ENCODE measurements at regions not wholly inside any gene's neighbourhood (a gene's known extent, or its start where the extent isn't known, plus 50 kb on each side); places are given as distances from the start of the nearest gene placed in this dataset.
"Not testable (repeated sequence)": the region's sequence is repeated elsewhere in the genome, so short reads cannot be mapped to it uniquely, and the experiment has no call there.

DNA sequence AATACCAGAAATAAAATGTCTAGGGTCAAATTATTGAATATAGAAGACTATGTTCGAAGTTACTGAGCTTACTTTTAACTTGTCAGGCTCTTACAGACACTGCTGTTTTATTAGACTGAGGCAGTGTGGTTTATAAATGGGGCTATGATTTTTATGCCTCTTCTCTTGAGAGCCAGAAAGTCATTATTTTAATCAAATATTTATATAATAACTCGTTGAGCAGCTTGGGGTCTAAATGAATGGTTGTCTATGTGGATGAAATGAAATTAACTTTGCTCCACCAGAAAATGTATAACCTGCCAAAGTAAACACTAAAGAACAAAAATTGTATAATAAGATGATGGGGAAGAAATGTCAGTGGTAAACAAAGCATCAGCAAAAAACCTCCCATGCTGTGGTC, 175.6 kb upstream of the THSD7A start:
- DNase-seq, result peak; percentile 8

DNA sequence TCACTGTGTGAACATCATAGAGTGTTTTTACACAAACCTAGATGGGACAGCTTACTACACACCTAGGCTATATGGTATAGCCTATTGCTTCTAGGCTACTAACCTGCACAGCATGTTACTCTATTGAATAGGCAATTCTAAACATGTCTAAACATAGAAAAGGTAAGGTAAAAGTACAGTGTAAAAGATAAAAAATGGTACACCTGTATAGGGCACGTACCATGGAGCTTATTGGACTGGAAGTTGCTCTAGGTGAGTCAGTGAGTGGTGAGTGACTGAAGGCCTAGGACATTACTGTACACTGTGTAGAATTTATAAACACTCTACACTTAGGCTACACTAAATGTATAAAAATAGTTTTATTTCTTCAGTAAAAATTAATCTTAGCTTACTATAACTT, 182.0 kb upstream of the THSD7A start:
- no peak for DNase-seq

DNA sequence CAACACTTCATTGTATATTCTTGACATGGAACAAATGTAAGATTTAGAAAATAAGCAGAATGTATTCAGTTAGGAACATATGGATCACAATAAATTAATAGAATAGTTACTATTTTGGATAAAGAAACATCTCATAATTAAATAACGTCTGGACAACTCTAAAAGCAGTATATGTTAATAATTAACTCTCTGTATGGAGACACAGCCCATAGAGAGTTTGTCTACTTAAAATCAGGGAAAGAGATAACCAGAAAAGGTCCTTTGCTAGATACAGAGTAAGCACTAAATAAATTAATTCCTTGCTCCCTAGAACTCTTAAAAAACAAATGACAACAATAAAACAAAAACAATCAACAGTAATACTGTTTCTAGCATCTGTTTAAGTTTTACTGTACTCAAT, 184.4 kb upstream of the THSD7A start:
- no peak for DNase-seq

DNA sequence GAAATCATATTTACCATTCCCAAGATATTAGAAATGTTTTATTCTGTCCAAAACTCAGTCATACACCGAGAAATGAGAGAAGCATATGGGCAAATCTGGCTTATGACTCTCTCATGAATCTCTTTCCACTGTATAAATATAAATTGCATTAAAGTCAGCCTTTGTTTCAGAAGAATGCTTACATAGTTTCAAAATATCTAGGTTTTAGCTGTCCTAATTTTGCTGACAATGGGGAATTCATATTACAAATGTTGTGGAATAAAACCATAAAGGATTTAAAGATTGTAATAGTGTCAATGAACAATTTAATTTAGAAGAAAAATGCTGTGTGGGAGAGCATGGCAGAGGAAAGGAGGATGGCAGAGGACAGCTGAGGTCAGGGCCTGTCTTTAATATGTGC, 185.0 kb upstream of the THSD7A start:
- no peak for DNase-seq

DNA sequence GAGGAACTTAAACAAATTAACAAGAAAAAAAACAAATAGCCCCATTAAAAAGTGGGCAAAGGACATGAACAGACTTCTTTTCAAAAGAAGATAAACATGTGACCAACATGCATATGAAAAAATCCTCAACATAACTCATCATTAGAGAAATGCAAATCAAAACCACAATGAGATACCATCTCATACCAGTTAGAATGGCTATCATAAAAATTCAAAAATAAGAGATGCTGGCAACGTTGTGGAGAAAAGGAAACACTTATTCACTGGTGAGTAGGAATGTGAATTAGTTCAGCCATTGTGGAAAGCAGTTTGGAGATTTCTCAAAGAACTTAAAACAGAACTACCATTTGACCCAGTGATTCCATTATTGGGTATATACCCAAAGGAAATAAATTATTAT, 189.1 kb upstream of the TMEM106B start:
- DNase-seq, result not testable (repeated sequence)

DNA sequence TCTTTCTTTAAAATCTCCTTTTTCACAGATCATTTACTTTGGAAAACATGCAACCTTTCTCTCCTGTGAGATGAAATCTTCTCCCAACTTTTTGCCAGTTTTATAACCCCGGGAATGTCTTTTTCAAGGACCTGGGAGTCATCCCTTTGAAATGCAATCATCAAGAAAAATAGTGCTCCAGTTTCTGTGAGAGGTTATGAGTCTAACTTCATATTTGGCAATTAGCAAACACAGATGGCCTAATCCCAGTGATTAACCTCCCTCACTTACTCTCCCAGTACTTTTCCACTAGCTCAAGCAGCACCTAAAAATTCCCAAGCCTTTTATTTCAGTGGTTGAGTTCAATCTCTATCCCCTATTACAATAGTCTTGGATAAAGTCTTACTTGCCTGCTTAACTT, 185.8 kb upstream of the TMEM106B start:
- no peak for DNase-seq

DNA sequence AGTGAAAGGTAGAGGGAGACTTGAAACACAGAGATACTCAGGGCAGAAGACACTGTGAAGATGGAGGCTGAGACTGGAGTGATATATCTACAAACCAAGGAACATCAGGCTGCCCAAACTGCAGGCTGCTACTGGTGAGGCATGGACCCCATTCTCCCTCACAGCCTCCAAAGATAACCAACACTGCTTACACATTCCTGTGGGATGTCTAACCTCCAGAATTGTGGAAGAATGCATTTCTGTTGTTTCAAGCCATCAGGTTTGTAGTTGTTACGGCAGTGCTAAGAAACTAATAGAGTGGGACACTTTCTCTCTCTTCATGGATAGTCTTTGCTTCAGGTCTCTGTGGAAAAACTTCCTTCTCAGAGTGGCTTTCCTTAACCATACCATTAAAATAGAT, 182.6 kb upstream of the TMEM106B start:
- no peak for DNase-seq

DNA sequence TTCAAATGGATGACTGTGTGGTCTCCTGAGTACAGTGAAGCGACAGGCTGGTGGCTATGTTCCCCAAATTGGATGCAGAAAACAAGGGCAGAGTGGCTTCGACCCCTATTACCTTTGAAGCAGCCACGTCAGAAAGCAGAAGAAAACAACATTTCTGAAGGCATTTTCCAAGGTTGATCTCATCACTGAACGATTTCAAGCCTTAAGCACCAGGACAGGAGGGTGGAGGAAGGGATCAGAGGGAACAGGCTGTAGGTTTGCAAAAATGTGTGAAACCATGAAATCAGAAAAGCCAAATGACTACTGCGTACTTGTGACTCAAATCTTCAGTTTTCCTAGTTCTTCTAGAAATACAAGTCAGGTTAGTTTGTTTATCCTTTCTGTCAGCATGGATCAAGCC, 181.0 kb upstream of the TMEM106B start:
- DNase-seq, result no peak

DNA sequence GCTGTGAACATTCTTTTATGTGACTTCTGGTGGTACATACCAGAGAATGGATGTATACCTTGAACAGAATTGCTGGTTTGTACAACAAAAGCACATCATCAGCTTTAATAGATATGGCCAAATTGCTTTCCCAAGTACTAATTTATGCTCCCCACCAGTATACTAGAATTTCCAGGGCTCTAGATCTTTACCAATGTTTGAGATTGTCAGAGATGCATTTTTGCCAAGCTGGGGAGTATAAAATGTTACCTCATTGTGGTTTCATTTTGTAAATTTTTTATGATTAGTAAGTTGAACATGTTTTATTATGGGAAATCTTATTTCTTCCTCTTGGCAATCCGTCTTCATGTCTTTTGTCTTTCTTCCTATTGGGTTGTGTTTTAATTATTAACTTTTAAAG, 179.9 kb upstream of the TMEM106B start:
- no peak for DNase-seq

DNA sequence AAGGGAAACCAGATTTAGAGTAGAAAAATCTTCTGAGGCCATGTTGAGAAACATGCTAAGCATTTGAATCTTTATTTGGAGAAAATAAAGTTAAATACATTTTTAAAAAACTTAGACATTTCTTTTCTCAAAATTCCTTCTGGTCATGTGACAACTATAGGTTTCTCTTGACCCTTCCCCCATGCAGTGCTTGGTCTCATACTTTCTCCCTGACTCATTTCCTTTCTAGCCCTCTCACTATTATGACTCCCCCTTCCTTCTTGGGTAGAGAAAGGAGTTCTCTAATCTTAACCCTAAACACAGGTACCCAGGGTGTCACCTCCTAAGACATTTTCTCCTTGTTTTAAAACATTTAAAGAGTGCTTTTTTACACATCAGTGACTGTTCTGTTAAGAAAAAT, 179.5 kb upstream of the TMEM106B start:
- no peak for DNase-seq

DNA sequence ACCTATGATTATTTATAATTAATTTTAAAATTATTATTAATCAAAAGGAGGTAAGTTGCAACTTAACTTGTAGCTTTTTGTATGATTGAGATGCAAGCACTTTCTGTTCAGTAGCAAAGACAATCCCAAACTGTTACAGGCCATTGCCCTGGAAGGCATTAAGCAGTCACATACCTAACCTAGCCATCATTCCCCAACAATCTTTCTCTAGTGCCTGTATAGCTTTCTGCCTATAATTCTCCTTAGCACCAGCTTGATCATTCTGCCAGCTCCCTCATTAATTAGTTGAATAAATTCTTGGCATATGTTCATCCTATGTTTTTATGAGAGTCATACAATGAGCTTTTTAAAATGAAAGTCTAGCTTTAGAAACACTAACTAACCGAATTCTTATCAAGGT, 178.9 kb upstream of the TMEM106B start:
- no peak for DNase-seq

DNA sequence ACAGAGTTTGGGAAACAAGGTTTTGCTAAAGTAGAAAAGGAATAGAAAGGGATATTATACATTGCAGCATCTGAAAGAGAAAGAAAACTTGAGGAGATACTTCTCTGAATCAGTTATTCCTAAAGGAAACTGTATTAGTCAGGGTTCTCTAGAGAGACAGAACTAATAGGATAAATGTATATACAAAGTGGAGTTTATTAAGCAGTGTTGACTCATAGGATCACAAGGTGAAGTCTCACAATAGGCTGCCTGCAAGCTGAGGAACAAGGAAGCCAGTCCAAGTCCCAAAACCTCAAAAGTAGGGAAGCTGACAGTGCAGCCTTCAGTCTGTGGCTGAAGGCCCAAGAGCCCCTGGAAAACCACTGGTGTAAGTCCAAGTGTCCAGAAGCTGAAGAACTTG, 167.6 kb upstream of the TMEM106B start:
- not testable (repeated sequence) for DNase-seq

DNA sequence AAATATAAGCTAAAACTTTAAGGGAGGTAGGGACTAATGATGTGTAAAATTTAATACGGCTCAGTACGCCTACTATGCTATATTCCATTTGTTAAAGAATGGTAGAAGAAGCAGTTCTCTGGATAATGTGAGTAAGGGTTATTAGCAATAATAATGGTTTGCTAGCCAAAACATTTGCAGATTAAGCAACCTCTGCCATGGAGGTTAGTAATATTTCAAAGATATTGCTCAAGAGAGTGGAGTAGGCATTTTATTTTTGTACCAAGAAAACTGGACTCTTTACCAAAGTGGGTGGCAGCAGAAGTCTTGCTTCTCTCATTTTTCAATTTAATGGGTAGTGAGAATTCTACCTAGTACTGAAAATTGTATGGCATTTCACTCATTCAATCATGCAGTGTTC, 158.9 kb upstream of the TMEM106B start:
- DNase-seq, result no peak

DNA sequence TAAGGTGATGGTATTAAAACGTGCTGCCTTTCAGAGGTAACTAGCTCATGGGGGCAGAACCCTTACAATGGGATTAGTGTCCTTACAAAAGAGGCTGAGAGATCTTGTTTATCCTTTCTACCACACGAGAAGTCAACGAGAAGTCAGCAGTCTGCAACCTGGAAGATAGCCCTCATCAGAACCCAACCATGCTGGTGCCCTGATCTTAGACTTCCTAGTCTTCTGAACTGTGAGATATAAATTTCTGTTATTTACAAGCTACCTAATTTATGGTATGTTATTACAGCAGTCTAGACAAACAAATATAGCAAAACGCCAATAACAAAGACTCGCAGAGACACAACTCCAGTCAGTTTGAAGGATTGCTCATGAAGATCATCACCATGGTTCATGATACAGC, 157.5 kb upstream of the TMEM106B start:
- no peak for DNase-seq

DNA sequence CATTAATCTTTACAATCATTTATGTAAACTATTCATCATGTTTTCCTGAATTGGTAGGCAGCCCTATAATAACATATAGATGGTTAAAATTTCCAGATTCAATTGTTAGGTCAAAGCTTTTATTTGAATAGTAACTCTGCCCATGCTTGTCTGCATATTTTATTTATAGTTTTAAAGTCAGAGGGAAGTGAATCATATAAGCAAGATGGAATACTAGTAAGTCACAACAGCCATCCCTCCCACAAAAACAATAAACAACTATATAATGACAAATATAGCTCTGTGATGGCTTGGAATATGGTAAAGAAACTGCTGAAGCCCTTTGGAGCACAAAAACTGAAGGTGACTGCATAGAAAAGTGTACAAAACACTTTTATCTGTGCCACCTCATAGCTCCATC, 156.3 kb upstream of the TMEM106B start:
- no peak for DNase-seq

DNA sequence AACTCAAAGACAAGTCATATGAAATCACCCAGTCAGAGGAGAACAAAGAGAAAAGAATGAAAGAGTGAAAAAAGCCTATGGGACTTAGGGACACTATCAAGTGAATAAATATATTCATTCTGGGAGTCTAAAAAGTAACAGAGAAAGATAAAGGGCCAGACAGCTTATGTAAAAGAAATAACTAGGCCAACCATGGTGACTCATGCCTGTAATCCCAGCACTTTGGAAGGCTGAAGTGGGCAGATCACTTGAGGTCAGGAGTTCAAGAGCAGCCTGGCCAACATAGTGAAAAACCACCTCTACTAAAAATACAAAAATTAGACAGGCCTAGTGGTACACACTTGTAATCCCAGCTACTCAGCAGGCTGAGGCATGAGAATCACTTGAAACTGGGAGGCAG, 154.7 kb upstream of the TMEM106B start:
- DNase-seq, result no peak

DNA sequence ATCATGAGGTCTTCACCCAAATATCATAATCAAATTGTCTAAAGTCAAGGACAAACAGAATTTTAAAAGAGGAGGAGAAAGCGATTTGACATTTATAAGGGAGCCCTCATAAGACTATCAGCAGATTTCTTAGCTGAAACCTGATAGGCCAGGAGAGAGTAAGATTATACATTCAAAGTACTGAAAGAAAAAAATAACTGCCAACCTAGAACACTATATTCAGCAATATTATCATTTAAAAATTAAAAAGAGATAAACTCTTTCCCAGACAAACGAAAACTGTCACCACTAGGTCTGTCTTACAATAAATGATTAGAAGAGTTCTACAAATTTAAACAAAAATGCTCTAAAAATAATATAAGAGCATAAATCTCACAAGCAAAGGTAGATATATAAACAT, 154.1 kb upstream of the TMEM106B start:
- no peak for DNase-seq

DNA sequence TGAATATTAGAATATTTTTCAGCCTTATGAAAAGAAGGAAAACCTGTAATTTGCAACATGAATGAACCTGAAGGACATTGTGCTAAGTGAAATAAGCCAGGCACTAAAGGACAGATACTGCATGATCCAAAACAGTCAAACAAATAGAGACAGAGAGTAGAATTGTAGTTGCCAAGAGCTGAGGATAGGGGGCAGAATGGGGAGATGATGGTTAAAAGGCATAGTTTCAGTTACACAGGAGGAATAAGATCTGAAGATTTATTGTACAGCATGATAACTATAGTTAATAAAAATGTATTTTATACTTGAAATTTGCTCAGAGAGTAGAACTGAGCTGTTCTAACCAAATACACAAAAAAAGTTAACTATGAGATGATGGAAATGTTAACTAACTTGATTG, 149.0 kb upstream of the TMEM106B start:
- DNase-seq, result no peak

DNA sequence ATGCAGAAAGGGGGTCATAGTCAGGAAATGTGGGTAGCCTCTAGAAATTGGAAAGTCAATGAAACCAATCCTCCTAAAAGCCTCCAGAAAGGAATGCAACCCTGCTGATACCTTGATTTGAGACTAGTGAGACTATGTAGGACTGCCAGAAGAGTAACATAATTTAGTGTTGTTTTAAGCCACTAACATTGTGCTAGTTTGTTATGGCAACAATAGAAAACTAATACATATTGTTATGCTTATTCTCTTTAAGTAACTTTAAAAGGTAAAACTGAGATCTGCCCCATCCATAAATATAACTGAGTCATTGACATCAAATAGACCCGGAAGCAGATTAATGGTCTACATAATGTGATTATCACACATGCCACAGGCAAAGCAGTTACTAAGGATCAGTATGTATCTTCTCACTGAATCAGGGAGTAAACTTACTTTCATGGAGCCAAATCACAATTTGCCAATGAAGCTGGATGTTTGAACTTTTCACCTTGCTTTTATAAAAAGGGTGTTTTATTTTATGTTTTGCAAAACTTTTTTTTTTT, 146.4 kb upstream of the TMEM106B start:
- no peak for DNase-seq

DNA sequence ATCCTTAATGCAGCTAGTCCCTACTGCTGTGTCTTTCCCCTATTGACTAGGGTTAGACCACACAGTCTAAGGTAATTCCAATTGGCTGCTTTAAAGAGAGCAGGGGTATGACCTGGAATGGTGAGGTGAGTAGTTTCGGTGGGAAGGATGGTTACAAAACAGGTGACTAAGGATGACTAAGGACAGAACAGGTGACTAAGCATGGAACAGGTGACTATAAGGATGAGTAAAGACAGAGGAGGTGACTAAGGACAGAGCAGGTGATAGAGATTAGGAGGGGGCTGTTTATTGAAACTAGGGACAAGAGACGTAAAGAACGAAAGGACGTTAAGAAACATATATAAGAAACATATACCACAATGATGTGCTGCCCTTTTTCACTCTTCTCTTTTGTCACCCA, 145.1 kb upstream of the TMEM106B start:
- no peak for DNase-seq

DNA sequence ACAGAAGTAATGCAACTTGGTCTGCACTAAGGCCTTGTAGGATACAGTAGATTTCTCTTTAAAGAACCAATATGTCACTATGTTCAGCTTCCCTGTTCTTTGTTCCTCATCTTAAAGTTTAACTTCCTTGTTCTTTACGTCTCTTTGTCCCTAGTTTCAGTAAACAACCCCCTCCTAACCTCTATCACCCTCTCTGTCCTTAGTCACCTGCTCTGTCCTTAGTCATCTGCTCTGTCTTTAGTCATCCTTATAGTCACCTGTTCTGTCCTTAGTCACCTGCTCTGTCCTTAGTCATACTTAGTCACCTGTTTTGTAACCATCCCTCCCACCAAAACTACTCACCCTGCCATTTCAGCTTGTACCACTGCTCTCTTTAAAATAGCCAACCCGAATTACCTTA, 144.6 kb upstream of the TMEM106B start:
- DNase-seq, result no peak

DNA sequence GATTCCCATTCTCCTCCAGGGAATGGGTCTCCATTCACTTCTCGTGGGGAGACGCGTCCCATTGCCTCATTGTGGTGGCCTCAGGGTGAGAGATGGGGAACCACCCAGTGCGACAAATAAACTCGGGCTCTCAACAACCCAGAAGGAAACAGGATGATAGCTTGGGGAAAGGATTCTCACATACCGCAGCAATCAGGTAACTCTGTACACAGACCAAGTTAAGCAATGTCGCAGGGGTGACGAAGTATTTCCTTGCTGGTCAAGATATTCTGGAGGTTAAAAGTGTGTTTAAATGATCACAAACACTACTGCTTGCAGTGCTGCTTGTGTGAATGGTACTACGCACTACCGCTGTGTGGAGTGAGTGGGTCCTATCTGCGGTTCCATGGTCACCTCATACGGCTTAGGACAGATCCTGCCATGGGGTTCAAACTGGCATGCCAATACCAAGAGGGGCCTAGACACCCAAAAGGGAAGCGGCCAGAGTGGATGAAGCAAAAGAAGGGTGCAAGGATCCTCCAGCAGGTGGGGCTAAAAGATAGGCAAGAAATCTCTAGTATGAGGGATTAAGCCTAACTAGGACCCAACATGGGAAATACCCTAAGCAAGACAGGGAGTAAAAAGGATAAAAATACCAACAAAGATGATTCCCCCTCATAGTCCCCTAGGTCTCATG, 143.8 kb upstream of the TMEM106B start:
- DNase-seq, result peak; percentile 35

DNA sequence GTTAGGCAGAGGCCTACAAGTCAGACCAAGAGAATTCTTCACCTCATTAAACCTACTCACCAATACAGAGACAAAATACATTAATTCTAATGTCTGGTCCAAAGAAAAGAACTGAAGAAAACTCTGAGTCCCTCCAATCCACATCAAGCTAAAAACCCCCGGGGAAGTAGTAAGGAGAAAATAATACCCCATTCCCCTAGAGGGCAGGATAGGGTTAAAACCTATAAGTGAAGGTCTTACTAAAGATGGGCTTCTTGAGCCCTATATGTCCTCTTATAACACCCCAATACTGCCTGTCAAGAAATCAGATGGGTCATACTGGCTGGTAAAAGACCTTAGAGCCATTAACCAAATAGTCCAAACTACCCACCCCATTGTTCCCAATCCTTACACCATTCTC, 141.3 kb upstream of the TMEM106B start:
- no peak for DNase-seq

DNA sequence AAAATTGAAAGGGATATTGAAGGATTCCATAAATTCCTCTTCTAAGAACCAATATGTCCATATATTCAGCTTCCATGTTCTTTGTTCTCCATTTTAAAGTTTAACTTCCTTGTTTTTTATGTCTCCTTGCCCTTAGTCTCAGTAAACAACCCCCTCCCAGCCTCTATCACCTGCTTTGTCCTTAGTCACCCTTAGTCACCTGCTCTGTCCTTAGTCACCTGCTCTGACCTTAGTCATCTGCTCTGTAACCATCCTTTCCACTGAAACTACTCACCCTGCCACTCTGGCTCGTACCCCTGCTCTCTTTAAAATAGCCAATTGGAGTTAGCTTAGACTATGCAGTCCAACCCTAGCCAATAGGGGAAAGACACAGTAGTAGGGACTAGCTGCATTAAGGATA, 136.2 kb upstream of the TMEM106B start:
- DNase-seq, result no peak

DNA sequence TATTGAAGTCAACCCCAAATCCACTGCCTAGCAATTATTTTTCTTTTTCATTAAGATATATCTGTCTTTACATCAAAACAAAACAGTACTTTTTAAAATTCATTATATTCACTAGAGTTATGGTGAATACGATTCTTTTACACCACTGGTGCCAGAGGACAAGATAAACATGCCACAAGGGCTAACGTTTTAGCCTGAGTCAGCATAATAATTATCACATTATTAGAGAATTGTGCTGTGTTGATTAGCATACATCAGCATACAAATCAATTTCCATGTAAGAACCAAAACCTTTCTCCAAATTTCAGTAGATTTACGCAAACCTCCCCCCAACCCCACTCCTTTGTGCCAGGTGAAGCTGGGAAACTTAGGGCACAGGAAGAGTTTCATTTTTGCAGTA, 131.1 kb upstream of the TMEM106B start:
- DNase-seq, result no peak

DNA sequence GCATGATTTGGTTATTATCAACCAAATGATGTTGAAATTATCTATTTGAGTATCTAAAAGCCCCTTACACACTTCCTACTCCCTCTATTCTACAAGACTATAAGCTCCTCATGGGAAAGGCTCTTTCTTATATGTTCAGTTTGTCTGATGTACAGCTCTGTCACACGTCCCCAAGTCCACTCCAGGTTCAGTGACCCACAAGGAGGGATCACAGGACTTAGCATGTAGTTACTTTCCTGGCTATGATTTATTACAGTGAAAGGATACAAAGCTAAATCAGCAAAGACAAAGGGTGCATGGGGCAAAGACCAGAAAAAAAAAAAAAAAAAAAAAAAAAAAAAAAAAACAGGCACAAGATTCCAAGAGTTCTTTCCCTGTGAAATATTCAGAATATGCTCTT, 125.6 kb upstream of the TMEM106B start:
- no peak for DNase-seq
